ENCODE measurements at regions not wholly inside any gene's neighbourhood (a gene's known extent, or its start where the extent isn't known, plus 50 kb on each side); places are given as distances from the start of the nearest gene placed in this dataset.
A peak's percentile ranks its signal among the peaks of the same experiment; 100 is the strongest.
"Not testable (repeated sequence)": the region's sequence is repeated elsewhere in the genome, so short reads cannot be mapped to it uniquely, and the experiment has no call there.

GRCh38 chr2:39881948-39882347, 102.9 kb upstream of the THUMPD2 start:
- Histone ChIP-seq H3K9me3 (ENCODE audit: severe bottlenecking) (no peaks in the 10 kb centered on the region), H3K4me1 (ENCODE audit: insufficient read depth, poor library complexity, severe bottlenecking) (peaks cover 5% of the 10 kb centered on the region), H3K4me3 (ENCODE audit: severe bottlenecking) (no peak overlapping the region), H3K27ac (ENCODE audit: poor library complexity, severe bottlenecking) (no peak overlapping the region), H3K36me3 (ENCODE audit: low read depth) (no peaks in the 10 kb centered on the region), H3K27me3 (ENCODE audit: insufficient read depth, poor library complexity, severe bottlenecking) (no peaks in the 10 kb centered on the region)
- TF ChIP-seq CTCF (IDR thresholded peaks at IDR 0.05; ENCODE audit: poor library complexity, severe bottlenecking) = no peak
- no peak for ATAC-seq (ENCODE audit: low read depth)
- DNase-seq (ENCODE audit: low spot score) = no peak

GRCh38 chr2:39881494-39881893, 102.4 kb upstream of the THUMPD2 start:
- no peaks in the 10 kb centered on the region for H3K9me3 ChIP-seq (ENCODE audit: severe bottlenecking)
- no peaks in the 10 kb centered on the region for H3K27me3 ChIP-seq (ENCODE audit: insufficient read depth, poor library complexity, severe bottlenecking)
- TF ChIP-seq CTCF (IDR thresholded peaks at IDR 0.05; ENCODE audit: poor library complexity, severe bottlenecking) = no peak
- ATAC-seq (ENCODE audit: low read depth) = peak; percentile 85
- DNase-seq (ENCODE audit: low spot score) = no peak
- H3K36me3 ChIP-seq (ENCODE audit: low read depth) = no peaks in the 10 kb centered on the region
- peaks cover 5% of the 10 kb centered on the region for H3K4me1 ChIP-seq (ENCODE audit: insufficient read depth, poor library complexity, severe bottlenecking)
- no peak overlapping the region for H3K27ac ChIP-seq (ENCODE audit: poor library complexity, severe bottlenecking)
- no peak overlapping the region for H3K4me3 ChIP-seq (ENCODE audit: severe bottlenecking)

- ATAC-seq (ENCODE audit: low read depth); H3K4me1 ChIP-seq (ENCODE audit: insufficient read depth, poor library complexity, severe bottlenecking): not testable (repeated sequence)
Observed at GRCh38 chr2:39879001-39879400, 99.9 kb upstream of the THUMPD2 start.

GRCh38 chr2:39875914-39876267, 96.8 kb upstream of the THUMPD2 start:
- H3K4me1 ChIP-seq (ENCODE audit: insufficient read depth, poor library complexity, severe bottlenecking) = peaks cover 9% of the 10 kb centered on the region
- H3K36me3 ChIP-seq (ENCODE audit: low read depth) = no peaks in the 10 kb centered on the region
- no peak for ATAC-seq (ENCODE audit: low read depth)
- TF ChIP-seq CTCF (IDR thresholded peaks at IDR 0.05; ENCODE audit: poor library complexity, severe bottlenecking) = no peak
- no peak overlapping the region for H3K4me3 ChIP-seq (ENCODE audit: severe bottlenecking)
- no peaks in the 10 kb centered on the region for H3K9me3 ChIP-seq (ENCODE audit: severe bottlenecking)
- no peak for DNase-seq (ENCODE audit: low spot score)
- H3K27me3 ChIP-seq (ENCODE audit: insufficient read depth, poor library complexity, severe bottlenecking) = no peaks in the 10 kb centered on the region
- H3K27ac ChIP-seq (ENCODE audit: poor library complexity, severe bottlenecking) = no peak overlapping the region

More at GRCh38 chr2:39879001-39879400, 99.9 kb upstream of the THUMPD2 start:
- H3K27ac ChIP-seq (ENCODE audit: poor library complexity, severe bottlenecking); H3K27me3 ChIP-seq (ENCODE audit: insufficient read depth, poor library complexity, severe bottlenecking); DNase-seq (ENCODE audit: low spot score); H3K9me3 ChIP-seq (ENCODE audit: severe bottlenecking); H3K36me3 ChIP-seq (ENCODE audit: low read depth); H3K4me3 ChIP-seq (ENCODE audit: severe bottlenecking): not testable (repeated sequence)

GRCh38 chr2:39875182-39875913, 96.3 kb upstream of the THUMPD2 start:
- H3K4me3 ChIP-seq (ENCODE audit: severe bottlenecking) = no peak overlapping the region
- no peaks in the 10 kb centered on the region for H3K9me3 ChIP-seq (ENCODE audit: severe bottlenecking)
- no peaks in the 10 kb centered on the region for H3K27me3 ChIP-seq (ENCODE audit: insufficient read depth, poor library complexity, severe bottlenecking)
- no peak overlapping the region for H3K27ac ChIP-seq (ENCODE audit: poor library complexity, severe bottlenecking)
- no peak for TF ChIP-seq CTCF (IDR thresholded peaks at IDR 0.05; ENCODE audit: poor library complexity, severe bottlenecking)
- peaks cover 12% of the 10 kb centered on the region for H3K4me1 ChIP-seq (ENCODE audit: insufficient read depth, poor library complexity, severe bottlenecking)
- ATAC-seq (ENCODE audit: low read depth) (peak; percentile 74), DNase-seq (ENCODE audit: low spot score) (no peak)
- no peaks in the 10 kb centered on the region for H3K36me3 ChIP-seq (ENCODE audit: low read depth)
